ENCODE measurements at regions not wholly inside any gene's neighbourhood (a gene's known extent, or its start where the extent isn't known, plus 50 kb on each side); places are given as distances from the start of the nearest gene placed in this dataset.

- TF ChIP-seq POLR2A (IDR thresholded peaks at IDR 0.05): no peak
- TF ChIP-seq, protein P1, sequence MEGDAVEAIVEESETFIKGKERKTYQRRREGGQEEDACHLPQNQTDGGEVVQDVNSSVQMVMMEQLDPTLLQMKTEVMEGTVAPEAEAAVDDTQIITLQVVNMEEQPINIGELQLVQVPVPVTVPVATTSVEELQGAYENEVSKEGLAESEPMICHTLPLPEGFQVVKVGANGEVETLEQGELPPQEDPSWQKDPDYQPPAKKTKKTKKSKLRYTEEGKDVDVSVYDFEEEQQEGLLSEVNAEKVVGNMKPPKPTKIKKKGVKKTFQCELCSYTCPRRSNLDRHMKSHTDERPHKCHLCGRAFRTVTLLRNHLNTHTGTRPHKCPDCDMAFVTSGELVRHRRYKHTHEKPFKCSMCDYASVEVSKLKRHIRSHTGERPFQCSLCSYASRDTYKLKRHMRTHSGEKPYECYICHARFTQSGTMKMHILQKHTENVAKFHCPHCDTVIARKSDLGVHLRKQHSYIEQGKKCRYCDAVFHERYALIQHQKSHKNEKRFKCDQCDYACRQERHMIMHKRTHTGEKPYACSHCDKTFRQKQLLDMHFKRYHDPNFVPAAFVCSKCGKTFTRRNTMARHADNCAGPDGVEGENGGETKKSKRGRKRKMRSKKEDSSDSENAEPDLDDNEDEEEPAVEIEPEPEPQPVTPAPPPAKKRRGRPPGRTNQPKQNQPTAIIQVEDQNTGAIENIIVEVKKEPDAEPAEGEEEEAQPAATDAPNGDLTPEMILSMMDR (IDR thresholded peaks at IDR 0.05): no peak
- intact Hi-C loops (cut with DNase I): loop anchor here in 1 of 10 donors (10.0 kb wide), 1 partner anchor 197 kb away; the partner anchor contains the start of gene ID2
- Histone ChIP-seq H3K27me3 (no peaks in the 10 kb centered on the region), H3K27ac (peak overlapping the region in 1 of 12 donors; percentile 78), H3K4me1 (peaks cover 0 to 53% (median 7%) of the 10 kb centered on the region in 12 donors), H3K9me3 (no peaks in the 10 kb centered on the region), H3K4me3 (peak overlapping the region in 3 of 12 donors; percentile 17 to 41 (median 18)), H3K36me3 (no peaks in the 10 kb centered on the region)
- DNase-seq: no peak
- ATAC-seq: peak in 2 of 4 donors; percentile 24 to 37
- WGBS, 4 donors: 61 to 68% (median 63%) methylated on average over 16 of the region's 16 CpGs
These were observed 194.4 kb upstream of the ID2 start for GRCh38 chr2:8487461-8487932.

- no peak for DNase-seq
- peak in 2 of 4 donors; percentile 27 to 55 for ATAC-seq
- Histone ChIP-seq H3K36me3 (no peaks in the 10 kb centered on the region), H3K27me3 (no peaks in the 10 kb centered on the region), H3K4me3 (peak overlapping the region in 5 of 12 donors; percentile 8 to 41 (median 17)), H3K27ac (peak overlapping the region in 1 of 12 donors; percentile 78), H3K4me1 (peaks cover 0 to 53% (median 9%) of the 10 kb centered on the region in 12 donors), H3K9me3 (no peaks in the 10 kb centered on the region)
- intact Hi-C loops (cut with DNase I): loop anchor here in 1 of 10 donors (10.0 kb wide), 1 partner anchor 197 kb away; the partner anchor contains the start of gene ID2
- 66 to 79% (median 73%) methylated on average over 23 of the region's 23 CpGs for WGBS, 4 donors
- TF ChIP-seq, protein P1 (IDR thresholded peaks at IDR 0.05): no peak
- no peak for TF ChIP-seq POLR2A (IDR thresholded peaks at IDR 0.05)
These were observed 193.7 kb upstream of the ID2 start for GRCh38 chr2:8488001-8488738.

GRCh38 chr2:8489221-8489620 lies 192.6 kb upstream of the ID2 start:
- DNase-seq (no peak), ATAC-seq (no peak)
- no peak overlapping the region for H3K27ac ChIP-seq
- intact Hi-C loops (cut with DNase I): loop anchor here in 1 of 10 donors (10.0 kb wide), 1 partner anchor 196 kb away; the partner anchor contains the start of gene ID2
- H3K27me3 ChIP-seq: no peaks in the 10 kb centered on the region
- WGBS, 4 donors: 96 to 98% (median 98%) methylated on average over 7 of the region's 7 CpGs
- no peaks in the 10 kb centered on the region for H3K36me3 ChIP-seq
- peaks cover 0 to 62% (median 19%) of the 10 kb centered on the region in 12 donors for H3K4me1 ChIP-seq
- no peak for TF ChIP-seq POLR2A (IDR thresholded peaks at IDR 0.05)
- TF ChIP-seq, protein P1 (IDR thresholded peaks at IDR 0.05): no peak
- H3K9me3 ChIP-seq: no peaks in the 10 kb centered on the region
- no peak overlapping the region for H3K4me3 ChIP-seq

DNA sequence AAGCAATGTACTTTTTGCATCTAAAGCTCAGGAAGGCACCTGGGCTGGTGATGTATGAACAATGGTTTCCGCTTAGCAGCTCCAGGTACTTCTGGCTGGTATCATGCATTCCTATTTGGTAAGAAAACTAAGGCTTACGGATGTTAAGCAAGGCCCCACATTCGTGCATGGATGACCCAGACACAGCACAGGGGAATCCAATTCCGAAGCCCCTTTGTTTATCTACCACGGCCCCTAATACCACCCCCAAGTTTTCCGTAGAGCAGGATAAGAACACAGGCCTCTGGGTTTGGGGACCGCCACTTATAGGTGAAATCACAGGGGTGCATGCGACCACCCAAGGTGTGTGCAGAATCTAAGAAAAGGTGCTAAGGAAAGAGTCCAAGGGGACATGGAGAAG lies 192.1 kb upstream of the ID2 start:
- DNase-seq (no peak), ATAC-seq (no peak)
- Histone ChIP-seq H3K4me1 (peaks cover 0 to 68% (median 24%) of the 10 kb centered on the region in 12 donors), H3K27me3 (no peaks in the 10 kb centered on the region), H3K9me3 (no peaks in the 10 kb centered on the region), H3K27ac (no peak overlapping the region), H3K4me3 (no peak overlapping the region), H3K36me3 (no peaks in the 10 kb centered on the region)
- 95 to 99% (median 98%) methylated on average over 8 of the region's 8 CpGs for whole genome bisulfite sequencing, 4 donors
- no peak for TF ChIP-seq POLR2A (IDR thresholded peaks at IDR 0.05)
- TF ChIP-seq, protein P1 (IDR thresholded peaks at IDR 0.05): no peak
- intact Hi-C loops (cut with DNase I): loop anchor here in 2 of 10 donors (10.0 kb wide), 2 partner anchors 105 to 195 kb away; partner anchors contain the start of gene ID2 (in 1 of the 2)

Measured in heart left ventricle (tissue), 16 donors.